GM12878 (cell line): ENCODE measurements at regions not wholly inside any gene's neighbourhood (a gene's known extent, or its start where the extent isn't known, plus 50 kb on each side); places are given as distances from the start of the nearest gene placed in this dataset.

Experiments
- ATAC-seq: fragments of 200-7000 bp; cut with Tn5 transposase; 3 replicates; pipeline ENCODE4 v1.9.1; 2020; ENCODE audit warnings: mild to moderate bottlenecking, moderate library complexity
- BruUV-seq: library from RNA; stranded (reverse); fragments of 400-500 nt; replicated peaks from 2 replicates; lab custom pipeline; 2021; lab: Mats Ljungman, UMichigan
- CTCF ChIA-PET: fragments of 300-600 bp; sonication (Branson Sonifier 250); formaldehyde crosslinking; extraction: SDS; loops from one replicate; lab custom pipeline; 2021; ENCODE audit warnings: inconsistent platforms; lab: Yijun Ruan, JAX
- POLR2A ChIA-PET: fragments of 350-600 bp; formaldehyde crosslinking; extraction: SDS; loops from one replicate; lab custom pipeline; 2021; ENCODE audit warnings: inconsistent platforms; lab: Charles Lee
- RAD21 ChIA-PET: fragments of 300-600 bp; sonication (Branson Sonifier 250); formaldehyde crosslinking; loops from one replicate; lab custom pipeline; 2023; ENCODE audit warnings: antibody characterized with exemption; ENCODE audit not compliant: unreplicated experiment; lab: Charles Lee
- SMC1A ChIA-PET: fragments of 300-600 bp; sonication (Branson Sonifier 250); formaldehyde crosslinking; loops from one replicate; lab custom pipeline; 2023; ENCODE audit not compliant: unreplicated experiment, uncharacterized antibody; lab: Charles Lee
- DNase-seq: peaks from one replicate; pipeline ENCODE4 v3.0.0-alpha.2; 2011; ENCODE audit warnings: low read depth, low spot score
- FAIRE-seq: peaks from 3 replicates; lab custom pipeline; 2011; peaks lifted over from hg19 to GRCh38; lab: Jason Lieb, UNC
- H2AFZ ChIP-seq: 2 replicates; pipeline ENCODE4 v1.6.0; 2011; ENCODE audit warnings: low read depth, low read length, control low read depth; ENCODE audit not compliant: control insufficient read depth
- H3K27ac ChIP-seq: 2 replicates; pipeline ENCODE4 v1.5.1; 2011; ENCODE audit warnings: control low read depth; ENCODE audit not compliant: control insufficient read depth, insufficient read depth
- H3K27me3 ChIP-seq, 2 experiments: replicated peaks in 1 of 2; 2 replicates each; pipeline versions ENCODE4 v1.6.0 to v1.6.1; 2011; ENCODE audit warnings: low read length in 1 of 2; ENCODE audit not compliant: control insufficient read depth in 2 of 2, insufficient read depth in 2 of 2
- H3K36me3 ChIP-seq, 2 experiments: 2 replicates each; pipeline ENCODE4 v1.5.1; 2011; ENCODE audit warnings: low read length in 1 of 2; ENCODE audit not compliant: control insufficient read depth in 2 of 2, insufficient read depth in 2 of 2
- H3K4me1 ChIP-seq: 2 replicates; pipeline ENCODE4 v1.6.1; 2011; ENCODE audit warnings: mild to moderate bottlenecking, low read length, moderate library complexity, mixed read lengths; ENCODE audit not compliant: control insufficient read depth, insufficient read depth
- H3K4me2 ChIP-seq: 2 replicates; pipeline ENCODE4 v1.6.0; 2011; ENCODE audit warnings: control low read depth; ENCODE audit not compliant: control insufficient read depth, insufficient read depth
- H3K4me3 ChIP-seq: fragments of 200-600 bp; sonication (generic); 2 replicates; pipeline ENCODE4 v1.5.1; 2016
- H3K79me2 ChIP-seq: 2 replicates; pipeline ENCODE4 v1.6.0; 2011; ENCODE audit warnings: low read length; ENCODE audit not compliant: control insufficient read depth, insufficient read depth
- H3K9ac ChIP-seq: 2 replicates; pipeline ENCODE4 v1.8.0; 2011; ENCODE audit warnings: low read length, control low read depth, mixed read lengths; ENCODE audit not compliant: control insufficient read depth, insufficient read depth
- H3K9me3 ChIP-seq: replicated peaks from 3 replicates; pipeline ENCODE4 v1.5.1; 2011; ENCODE audit warnings: mild to moderate bottlenecking, low read length; ENCODE audit not compliant: control insufficient read depth, insufficient read depth
- H4K20me1 ChIP-seq: 2 replicates; pipeline ENCODE4 v1.6.0; 2011; ENCODE audit not compliant: control insufficient read depth, insufficient read depth
- BCL11A ChIP-seq: IDR thresholded peaks from 2 replicates; pipeline ENCODE4 v1.6.1; 2011; ENCODE audit warnings: low read depth, low read length
- CBX5 ChIP-seq: sonication (generic); IDR thresholded peaks from 2 replicates; pipeline ENCODE4 v1.6.1; 2016; ENCODE audit warnings: low read depth, moderate library complexity, mild to moderate bottlenecking, inconsistent platforms
- CREB1 ChIP-seq: IDR thresholded peaks from 2 replicates; pipeline ENCODE4 v1.6.1; 2012; ENCODE audit warnings: low read depth, mild to moderate bottlenecking, inconsistent platforms
- DPF2 ChIP-seq: fragments of 450-650 bp; IDR thresholded peaks from 2 replicates; pipeline ENCODE4 v1.6.1; 2017; ENCODE audit warnings: mild to moderate bottlenecking
- ETV6 ChIP-seq, 2 experiments: fragments of 450-650 bp in 1 of 2; IDR thresholded peaks in 1 of 2; conservative IDR thresholded peaks in 1 of 2; 2 replicates each; pipeline ENCODE4 v1.6.1; 2014; ENCODE audit warnings: antibody characterized with exemption in 1 of 2, borderline replicate concordance in 1 of 2, low read depth in 1 of 2, mild to moderate bottlenecking in 1 of 2, moderate library complexity in 1 of 2
- HCFC1 ChIP-seq: fragments of 150-350 bp; IDR thresholded peaks from 2 replicates; pipeline ENCODE4 v1.6.1; 2014; ENCODE audit warnings: low read length
- RAD21 ChIP-seq: IDR thresholded peaks from 2 replicates; pipeline ENCODE4 v1.6.1; 2011; ENCODE audit warnings: mild to moderate bottlenecking, low read depth, low read length, moderate library complexity; ENCODE audit not compliant: insufficient read depth
- SMAD1 ChIP-seq: fragments of 450-650 bp; IDR thresholded peaks from 2 replicates; pipeline ENCODE4 v1.6.1; 2018; ENCODE audit warnings: mild to moderate bottlenecking, low read depth; ENCODE audit not compliant: partially characterized antibody
- SRF ChIP-seq, 2 experiments: IDR thresholded peaks; 2 replicates each; pipeline ENCODE4 v1.6.1; 2011; ENCODE audit warnings: low read depth in 2 of 2, low read length in 2 of 2, mild to moderate bottlenecking in 1 of 2, moderate library complexity in 1 of 2
- TAF1 ChIP-seq: IDR thresholded peaks from 2 replicates; pipeline ENCODE4 v1.6.1; 2011; ENCODE audit warnings: mild to moderate bottlenecking, low read depth, low read length, borderline replicate concordance
- WGBS: methylation state at CpG from one replicate; pipeline ENCODE4 v1.1.6; 2016; ENCODE audit warnings: low lambda C conversion rate; ENCODE audit not compliant: insufficient replicate concordance, insufficient coverage; ENCODE audit errors: missing lambda C conversion rate; 5-methylcytosine and 5-hydroxymethylcytosine counted together
- in situ Hi-C: fragments of 300-500 bp; cut with MboI; formaldehyde crosslinking; loops from 9 replicates; pipeline ENCODE4 v1.14.3; 2018; ENCODE audit warnings: mixed read lengths
- intact Hi-C: fragments of 100-400 bp; cut with micrococcal nuclease; formaldehyde crosslinking; loops from one replicate; pipeline ENCODE4 v1.14.2; 2022; ENCODE audit not compliant: unreplicated experiment
- TF ChIP-seq, protein P1 (sequence below): fragments of 450-650 bp; IDR thresholded peaks from 2 replicates; pipeline ENCODE4 v1.6.1; 2018; ENCODE audit warnings: mild to moderate bottlenecking, low read depth, moderate library complexity; ENCODE audit not compliant: partially characterized antibody
- TF ChIP-seq, protein P2 (sequence below): fragments of 450-650 bp; IDR thresholded peaks from 2 replicates; pipeline ENCODE4 v1.6.1; 2017; ENCODE audit warnings: low read depth, mild to moderate bottlenecking, moderate library complexity
- TF ChIP-seq, protein P3 (sequence below): fragments of 450-650 bp; IDR thresholded peaks from 2 replicates; pipeline ENCODE4 v1.6.1; 2017; ENCODE audit warnings: mild to moderate bottlenecking, low read depth, inconsistent platforms; ENCODE audit not compliant: poor library complexity, severe bottlenecking
- TF ChIP-seq, protein P4 (sequence below): fragments of 450-650 bp; conservative IDR thresholded peaks from 2 replicates; pipeline ENCODE4 v1.6.1; 2017; ENCODE audit warnings: mild to moderate bottlenecking, moderate library complexity

DNA sequence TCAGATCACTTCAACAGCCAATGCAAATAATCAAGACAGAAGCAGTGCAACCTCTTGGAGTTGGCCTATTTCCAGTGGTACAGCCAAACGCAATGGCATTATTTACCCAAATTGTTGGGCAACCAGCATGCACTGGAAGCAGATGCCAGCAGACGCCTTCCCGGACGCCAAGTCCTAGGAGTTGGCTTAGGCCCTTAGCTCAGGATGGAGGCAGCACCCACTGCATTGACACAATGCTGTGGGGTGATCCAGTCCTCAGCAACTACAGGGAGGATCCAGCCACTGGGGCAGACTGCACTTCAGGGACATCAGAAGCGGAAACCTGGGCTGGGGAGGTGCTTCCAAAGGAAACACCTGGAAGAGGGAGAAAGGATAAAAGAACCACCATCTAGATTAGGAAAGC is 290.4 kb downstream of the FAM43A start (continued):
- TF ChIP-seq SRF (IDR thresholded peaks at IDR 0.05; ENCODE audit: low read depth in 2 of 2, low read length in 2 of 2), result no peak
- TF ChIP-seq ETV6 (conservative IDR thresholded peaks at IDR 0.05 in 1 of 2, IDR thresholded peaks at IDR 0.05 in 1 of 2; ENCODE audit: borderline replicate concordance in 1 of 2, low read depth in 1 of 2), result no peak
- TF ChIP-seq SMAD1, result no peak
- no peak for TF ChIP-seq BCL11A
- no peak for TF ChIP-seq CREB1

DNA sequence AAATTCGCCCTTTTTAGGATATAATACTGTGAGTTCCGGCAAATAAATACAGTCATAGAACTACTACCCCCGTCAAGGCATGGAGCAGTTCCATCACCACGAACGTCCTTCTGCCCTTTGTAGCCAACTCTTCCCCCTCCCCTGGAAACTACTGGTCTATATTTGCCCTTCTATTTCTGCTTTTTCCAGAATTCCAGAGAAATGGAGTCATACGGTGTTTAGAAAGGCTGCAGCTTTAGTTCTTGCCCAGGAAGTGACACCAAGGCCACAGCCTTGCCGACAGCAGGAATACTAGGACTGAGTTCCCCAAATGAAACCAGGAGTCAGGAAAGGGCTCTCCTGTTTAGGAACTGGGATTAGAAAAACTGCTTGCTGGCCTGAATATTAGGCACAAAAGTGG is 291.2 kb downstream of the FAM43A start:
- no peak overlapping the region for H3K9ac ChIP-seq
- in situ Hi-C loops, result no loop called here
- SMC1A ChIA-PET, result no interaction called here
- intact Hi-C loops, result no loop called here
- CTCF ChIA-PET, result no interaction called here
- H3K27me3 ChIP-seq, result no peaks in the 10 kb centered on the region
- H3K27ac ChIP-seq, result no peak overlapping the region
- no peaks in the 10 kb centered on the region; the same call in 2 of the 3 replicates for H3K9me3 ChIP-seq
- no peaks in the 10 kb centered on the region for H3K79me2 ChIP-seq
- no peaks in the 10 kb centered on the region for H4K20me1 ChIP-seq
- no peaks in the 10 kb centered on the region for H3K4me1 ChIP-seq
- no peaks in the 10 kb centered on the region for H3K36me3 ChIP-seq
- H3K4me3 ChIP-seq, result no peak overlapping the region
- H3K4me2 ChIP-seq, result no peak overlapping the region
- BruUV-seq, result no TSS peak
- POLR2A ChIA-PET, result no interaction called here
- no peak for FAIRE-seq
- RAD21 ChIA-PET, result no interaction called here
- no peak overlapping the region for H2AFZ ChIP-seq
- WGBS, result 27% methylated on average over 7 of the region's 7 CpGs
- DNase-seq, result no peak
- no peak for ATAC-seq
- TF ChIP-seq TAF1 (no peak), DPF2 (no peak), RAD21 (no peak), ETV6 (conservative IDR thresholded peaks at IDR 0.05 in 1 of 2, IDR thresholded peaks at IDR 0.05 in 1 of 2; ENCODE audit: borderline replicate concordance in 1 of 2, low read depth in 1 of 2) (no peak), BCL11A (no peak), HCFC1 (no peak), CBX5 (no peak)
- TF ChIP-seq, protein P1, sequence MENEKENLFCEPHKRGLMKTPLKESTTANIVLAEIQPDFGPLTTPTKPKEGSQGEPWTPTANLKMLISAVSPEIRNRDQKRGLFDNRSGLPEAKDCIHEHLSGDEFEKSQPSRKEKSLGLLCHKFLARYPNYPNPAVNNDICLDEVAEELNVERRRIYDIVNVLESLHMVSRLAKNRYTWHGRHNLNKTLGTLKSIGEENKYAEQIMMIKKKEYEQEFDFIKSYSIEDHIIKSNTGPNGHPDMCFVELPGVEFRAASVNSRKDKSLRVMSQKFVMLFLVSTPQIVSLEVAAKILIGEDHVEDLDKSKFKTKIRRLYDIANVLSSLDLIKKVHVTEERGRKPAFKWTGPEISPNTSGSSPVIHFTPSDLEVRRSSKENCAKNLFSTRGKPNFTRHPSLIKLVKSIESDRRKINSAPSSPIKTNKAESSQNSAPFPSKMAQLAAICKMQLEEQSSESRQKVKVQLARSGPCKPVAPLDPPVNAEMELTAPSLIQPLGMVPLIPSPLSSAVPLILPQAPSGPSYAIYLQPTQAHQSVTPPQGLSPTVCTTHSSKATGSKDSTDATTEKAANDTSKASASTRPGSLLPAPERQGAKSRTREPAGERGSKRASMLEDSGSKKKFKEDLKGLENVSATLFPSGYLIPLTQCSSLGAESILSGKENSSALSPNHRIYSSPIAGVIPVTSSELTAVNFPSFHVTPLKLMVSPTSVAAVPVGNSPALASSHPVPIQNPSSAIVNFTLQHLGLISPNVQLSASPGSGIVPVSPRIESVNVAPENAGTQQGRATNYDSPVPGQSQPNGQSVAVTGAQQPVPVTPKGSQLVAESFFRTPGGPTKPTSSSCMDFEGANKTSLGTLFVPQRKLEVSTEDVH, result no peak
- TF ChIP-seq, protein P2, sequence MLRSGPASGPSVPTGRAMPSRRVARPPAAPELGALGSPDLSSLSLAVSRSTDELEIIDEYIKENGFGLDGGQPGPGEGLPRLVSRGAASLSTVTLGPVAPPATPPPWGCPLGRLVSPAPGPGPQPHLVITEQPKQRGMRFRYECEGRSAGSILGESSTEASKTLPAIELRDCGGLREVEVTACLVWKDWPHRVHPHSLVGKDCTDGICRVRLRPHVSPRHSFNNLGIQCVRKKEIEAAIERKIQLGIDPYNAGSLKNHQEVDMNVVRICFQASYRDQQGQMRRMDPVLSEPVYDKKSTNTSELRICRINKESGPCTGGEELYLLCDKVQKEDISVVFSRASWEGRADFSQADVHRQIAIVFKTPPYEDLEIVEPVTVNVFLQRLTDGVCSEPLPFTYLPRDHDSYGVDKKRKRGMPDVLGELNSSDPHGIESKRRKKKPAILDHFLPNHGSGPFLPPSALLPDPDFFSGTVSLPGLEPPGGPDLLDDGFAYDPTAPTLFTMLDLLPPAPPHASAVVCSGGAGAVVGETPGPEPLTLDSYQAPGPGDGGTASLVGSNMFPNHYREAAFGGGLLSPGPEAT, result no peak
- TF ChIP-seq, protein P3, sequence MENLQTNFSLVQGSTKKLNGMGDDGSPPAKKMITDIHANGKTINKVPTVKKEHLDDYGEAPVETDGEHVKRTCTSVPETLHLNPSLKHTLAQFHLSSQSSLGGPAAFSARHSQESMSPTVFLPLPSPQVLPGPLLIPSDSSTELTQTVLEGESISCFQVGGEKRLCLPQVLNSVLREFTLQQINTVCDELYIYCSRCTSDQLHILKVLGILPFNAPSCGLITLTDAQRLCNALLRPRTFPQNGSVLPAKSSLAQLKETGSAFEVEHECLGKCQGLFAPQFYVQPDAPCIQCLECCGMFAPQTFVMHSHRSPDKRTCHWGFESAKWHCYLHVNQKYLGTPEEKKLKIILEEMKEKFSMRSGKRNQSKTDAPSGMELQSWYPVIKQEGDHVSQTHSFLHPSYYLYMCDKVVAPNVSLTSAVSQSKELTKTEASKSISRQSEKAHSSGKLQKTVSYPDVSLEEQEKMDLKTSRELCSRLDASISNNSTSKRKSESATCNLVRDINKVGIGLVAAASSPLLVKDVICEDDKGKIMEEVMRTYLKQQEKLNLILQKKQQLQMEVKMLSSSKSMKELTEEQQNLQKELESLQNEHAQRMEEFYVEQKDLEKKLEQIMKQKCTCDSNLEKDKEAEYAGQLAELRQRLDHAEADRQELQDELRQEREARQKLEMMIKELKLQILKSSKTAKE, result no peak
- TF ChIP-seq, protein P4, sequence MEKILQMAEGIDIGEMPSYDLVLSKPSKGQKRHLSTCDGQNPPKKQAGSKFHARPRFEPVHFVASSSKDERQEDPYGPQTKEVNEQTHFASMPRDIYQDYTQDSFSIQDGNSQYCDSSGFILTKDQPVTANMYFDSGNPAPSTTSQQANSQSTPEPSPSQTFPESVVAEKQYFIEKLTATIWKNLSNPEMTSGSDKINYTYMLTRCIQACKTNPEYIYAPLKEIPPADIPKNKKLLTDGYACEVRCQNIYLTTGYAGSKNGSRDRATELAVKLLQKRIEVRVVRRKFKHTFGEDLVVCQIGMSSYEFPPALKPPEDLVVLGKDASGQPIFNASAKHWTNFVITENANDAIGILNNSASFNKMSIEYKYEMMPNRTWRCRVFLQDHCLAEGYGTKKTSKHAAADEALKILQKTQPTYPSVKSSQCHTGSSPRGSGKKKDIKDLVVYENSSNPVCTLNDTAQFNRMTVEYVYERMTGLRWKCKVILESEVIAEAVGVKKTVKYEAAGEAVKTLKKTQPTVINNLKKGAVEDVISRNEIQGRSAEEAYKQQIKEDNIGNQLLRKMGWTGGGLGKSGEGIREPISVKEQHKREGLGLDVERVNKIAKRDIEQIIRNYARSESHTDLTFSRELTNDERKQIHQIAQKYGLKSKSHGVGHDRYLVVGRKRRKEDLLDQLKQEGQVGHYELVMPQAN, result no peak
